A673 (cell line): ENCODE measurements at regions not wholly inside any gene's neighbourhood (a gene's known extent, or its start where the extent isn't known, plus 50 kb on each side); places are given as distances from the start of the nearest gene placed in this dataset.
"Not testable (repeated sequence)": the region's sequence is repeated elsewhere in the genome, so short reads cannot be mapped to it uniquely, and the experiment has no call there.

Source experiments
- EZH2 ChIP-seq: fragments of 200-600 bp; sonication (generic); IDR thresholded peaks from 2 replicates; pipeline ENCODE4 v1.6.1; 2017; ENCODE audit warnings: borderline replicate concordance, low read depth, mild to moderate bottlenecking, mixed read lengths, antibody characterized with exemption, low read length; ENCODE audit not compliant: poor library complexity, severe bottlenecking
- TF ChIP-seq, protein P1 (sequence below): fragments of 300-800, 200-600 bp; sonication (generic); conservative IDR thresholded peaks from 2 replicates; pipeline ENCODE4 v1.5.1; 2017; ENCODE audit warnings: low read depth, mild to moderate bottlenecking, antibody characterized with exemption, low read length, moderate library complexity, mixed read lengths

DNA sequence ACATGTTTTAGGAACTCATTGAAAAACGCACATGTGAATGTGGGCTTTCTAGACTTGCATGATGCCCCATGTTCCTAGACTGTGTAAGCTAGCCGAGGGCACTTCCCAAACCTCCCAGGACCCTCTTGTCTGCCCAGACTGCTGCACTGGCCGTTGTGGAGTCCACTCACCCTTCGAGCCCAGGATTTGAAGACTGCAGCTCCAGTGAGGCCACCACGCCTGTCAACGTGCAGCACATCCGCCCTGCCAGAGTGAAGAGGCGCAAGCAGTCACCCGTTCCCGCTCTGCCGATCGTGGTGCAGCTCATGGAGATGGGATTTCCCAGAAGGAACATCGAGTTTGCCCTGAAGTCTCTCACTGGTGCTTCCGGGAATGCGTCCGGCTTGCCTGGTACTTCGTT is 114.1 kb downstream of the GOLGA6L22 start:
- not testable (repeated sequence) for TF ChIP-seq EZH2
- TF ChIP-seq, protein P1, sequence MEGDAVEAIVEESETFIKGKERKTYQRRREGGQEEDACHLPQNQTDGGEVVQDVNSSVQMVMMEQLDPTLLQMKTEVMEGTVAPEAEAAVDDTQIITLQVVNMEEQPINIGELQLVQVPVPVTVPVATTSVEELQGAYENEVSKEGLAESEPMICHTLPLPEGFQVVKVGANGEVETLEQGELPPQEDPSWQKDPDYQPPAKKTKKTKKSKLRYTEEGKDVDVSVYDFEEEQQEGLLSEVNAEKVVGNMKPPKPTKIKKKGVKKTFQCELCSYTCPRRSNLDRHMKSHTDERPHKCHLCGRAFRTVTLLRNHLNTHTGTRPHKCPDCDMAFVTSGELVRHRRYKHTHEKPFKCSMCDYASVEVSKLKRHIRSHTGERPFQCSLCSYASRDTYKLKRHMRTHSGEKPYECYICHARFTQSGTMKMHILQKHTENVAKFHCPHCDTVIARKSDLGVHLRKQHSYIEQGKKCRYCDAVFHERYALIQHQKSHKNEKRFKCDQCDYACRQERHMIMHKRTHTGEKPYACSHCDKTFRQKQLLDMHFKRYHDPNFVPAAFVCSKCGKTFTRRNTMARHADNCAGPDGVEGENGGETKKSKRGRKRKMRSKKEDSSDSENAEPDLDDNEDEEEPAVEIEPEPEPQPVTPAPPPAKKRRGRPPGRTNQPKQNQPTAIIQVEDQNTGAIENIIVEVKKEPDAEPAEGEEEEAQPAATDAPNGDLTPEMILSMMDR: not testable (repeated sequence)
